Keratinocyte (primary cell): ENCODE measurements at regions not wholly inside any gene's neighbourhood (a gene's known extent, or its start where the extent isn't known, plus 50 kb on each side); places are given as distances from the start of the nearest gene placed in this dataset.

ENCODE experiments used
- CTCF ChIP-seq, 3 experiments: IDR thresholded peaks in 1 of 3; conservative IDR thresholded peaks in 1 of 3; optimal IDR thresholded peaks in 1 of 3; 2 replicates in 2 of 3; 3 replicates in 1 of 3; pipeline versions ENCODE3 to v1.5.1; 2011; ENCODE audit warnings: low read length in 3 of 3, mild to moderate bottlenecking in 3 of 3, moderate library complexity in 2 of 3, control low read depth in 1 of 3, inconsistent platforms in 1 of 3; ENCODE audit not compliant: insufficient read depth in 2 of 3; ENCODE audit errors: extremely low read depth in 1 of 3
- EZH2 ChIP-seq: IDR thresholded peaks from one replicate; pipeline ENCODE4 v1.6.1; 2012; ENCODE audit warnings: inconsistent platforms, mild to moderate bottlenecking, low read length, moderate library complexity

GRCh38 chr15:98483575-98484130, 164.7 kb upstream of the IGF1R start:
- no peak for TF ChIP-seq CTCF (optimal IDR thresholded peaks at IDR 0.05 in 1 of 3, IDR thresholded peaks at IDR 0.05 in 1 of 3, conservative IDR thresholded peaks at IDR 0.05 in 1 of 3; ENCODE audit: extremely low read depth in 1 of 3, insufficient read depth in 2 of 3, low read length in 3 of 3)
- no peak for TF ChIP-seq EZH2
